K562 (cell line): ENCODE measurements at regions not wholly inside any gene's neighbourhood (a gene's known extent, or its start where the extent isn't known, plus 50 kb on each side); places are given as distances from the start of the nearest gene placed in this dataset.

Source experiments
- ATAC-seq: fragments of 200-7000 bp; cut with Tn5 transposase; 3 replicates; pipeline ENCODE4 v1.9.1; 2020; ENCODE audit warnings: moderate library complexity
- BruUV-seq: library from RNA; stranded (reverse); fragments of 400-500 nt; replicated peaks from 2 replicates; lab custom pipeline; 2021; lab: Mats Ljungman, UMichigan
- CTCF ChIA-PET: fragments of 300-600 bp; formaldehyde crosslinking; extraction: SDS; loops from one replicate; lab custom pipeline; 2021; ENCODE audit warnings: low intra/inter-chr PET ratio; lab: Yijun Ruan, JAX
- POLR2A ChIA-PET: fragments of 300-600, 350-650 bp; sonication (Branson Sonifier 250); formaldehyde crosslinking; extraction: SDS; loops from one replicate; lab custom pipeline; 2021; ENCODE audit warnings: antibody characterized with exemption, inconsistent platforms; lab: Yijun Ruan, JAX
- DNase-seq, 4 experiments: peaks; one replicate each; pipeline versions ENCODE4 v3.0.0 to v3.0.0-alpha.2; 2011 to 2018; ENCODE audit warnings: low spot score in 3 of 4, mixed read lengths in 3 of 4; ENCODE audit errors: extremely low read depth in 1 of 4
- FAIRE-seq: peaks from 2 replicates; lab custom pipeline; 2011; peaks lifted over from hg19 to GRCh38; lab: Jason Lieb, UNC
- H2AFZ ChIP-seq: 2 replicates; pipeline ENCODE4 v1.6.0; 2011; ENCODE audit warnings: low read depth, low read length, control low read depth, inconsistent platforms
- H3K27ac ChIP-seq: fragments of 200-600 bp; 3 replicates; pipeline ENCODE4 v1.8.0; 2011; ENCODE audit warnings: low read depth, mild to moderate bottlenecking, control low read depth, inconsistent platforms, low read length, moderate library complexity, mixed read lengths; ENCODE audit errors: extremely low read depth
- H3K27me3 ChIP-seq, 2 experiments: fragments of 300-600 bp in 1 of 2; 2 replicates in 1 of 2; 3 replicates in 1 of 2; pipeline versions ENCODE4 v1.6.0 to v1.8.0; 2011; ENCODE audit warnings: inconsistent platforms in 2 of 2, low read length in 2 of 2, mild to moderate bottlenecking in 1 of 2, mixed read lengths in 1 of 2, moderate library complexity in 1 of 2; ENCODE audit not compliant: control insufficient read depth in 2 of 2, insufficient read depth in 2 of 2
- H3K36me3 ChIP-seq: fragments of 300-600 bp; 3 replicates; pipeline ENCODE4 v1.8.0; 2011; ENCODE audit warnings: mild to moderate bottlenecking, low read length, inconsistent platforms; ENCODE audit not compliant: control insufficient read depth, insufficient read depth
- H3K4me1 ChIP-seq, 2 experiments: fragments of 200-600 bp in 1 of 2; replicated peaks in 1 of 2; 2 replicates in 1 of 2; 3 replicates in 1 of 2; pipeline versions ENCODE4 v1.5.1 to v1.8.0; 2011; ENCODE audit warnings: inconsistent platforms in 2 of 2, low read length in 2 of 2, mild to moderate bottlenecking in 1 of 2, mixed read lengths in 1 of 2, moderate library complexity in 1 of 2; ENCODE audit not compliant: control insufficient read depth in 2 of 2, insufficient read depth in 2 of 2
- H3K4me2 ChIP-seq: 2 replicates; pipeline ENCODE4 v1.6.1; 2011; ENCODE audit warnings: low read length, control low read depth, inconsistent platforms, mixed read lengths; ENCODE audit not compliant: insufficient read depth
- H3K4me3 ChIP-seq: fragments of 200-600 bp; sonication (generic), shearing (Covaris generic); 2 replicates; pipeline ENCODE4 v1.5.1; 2016; ENCODE audit warnings: control low read depth, inconsistent platforms
- H3K79me2 ChIP-seq: fragments of 200-600 bp; 3 replicates; pipeline ENCODE4 v1.8.0; 2011; ENCODE audit warnings: low read length, inconsistent platforms; ENCODE audit not compliant: control insufficient read depth, insufficient read depth
- H3K9ac ChIP-seq, 2 experiments: 2 replicates each; pipeline versions ENCODE4 v1.6.0 to v1.6.1; 2011; ENCODE audit warnings: low read depth in 2 of 2, low read length in 2 of 2, control low read depth in 1 of 2, inconsistent platforms in 1 of 2, mild to moderate bottlenecking in 1 of 2, mixed read lengths in 1 of 2; ENCODE audit not compliant: insufficient read depth in 1 of 2
- H3K9me1 ChIP-seq: one replicate; pipeline ENCODE4 v1.6.0; 2011; ENCODE audit warnings: inconsistent platforms, mild to moderate bottlenecking, low read length, moderate library complexity; ENCODE audit not compliant: control insufficient read depth, insufficient read depth
- H3K9me3 ChIP-seq: replicated peaks from 2 replicates; pipeline ENCODE4 v1.5.1; 2011; ENCODE audit warnings: low read depth, low read length, inconsistent platforms; ENCODE audit not compliant: control insufficient read depth, insufficient read depth
- H4K20me1 ChIP-seq: replicated peaks from 2 replicates; pipeline ENCODE4 v1.6.1; 2011; ENCODE audit warnings: low read length, inconsistent platforms, mixed read lengths; ENCODE audit not compliant: control insufficient read depth, insufficient read depth
- BCOR ChIP-seq: fragments of 450-650 bp; IDR thresholded peaks from 2 replicates; pipeline ENCODE4 v1.6.1; 2016
- BRF1 ChIP-seq: IDR thresholded peaks from 3 replicates; pipeline ENCODE4 v1.6.1; 2011; ENCODE audit warnings: borderline replicate concordance, mild to moderate bottlenecking; ENCODE audit not compliant: insufficient read length; ENCODE audit errors: extremely low read depth
- CBFA2T3 ChIP-seq: fragments of 450-650 bp; IDR thresholded peaks from 2 replicates; pipeline ENCODE4 v1.6.1; 2017
- ILK ChIP-seq: fragments of 450-650 bp; IDR thresholded peaks from 2 replicates; pipeline ENCODE4 v1.6.1; 2016; ENCODE audit warnings: missing genetic modification characterization, low read depth, mild to moderate bottlenecking, missing compliant biosample characterization, moderate library complexity, borderline replicate concordance
- KAT2B ChIP-seq: IDR thresholded peaks from one replicate; pipeline ENCODE4 v1.6.1; 2012; ENCODE audit warnings: low read depth, mild to moderate bottlenecking, control low read depth, inconsistent platforms, low read length, moderate library complexity
- KAT8 ChIP-seq: fragments of 450-650 bp; IDR thresholded peaks from 2 replicates; pipeline ENCODE4 v1.6.1; 2016; ENCODE audit warnings: low read depth, mild to moderate bottlenecking
- NKRF ChIP-seq: fragments of 450-650 bp; IDR thresholded peaks from 2 replicates; pipeline ENCODE4 v1.6.1; 2016; ENCODE audit warnings: borderline replicate concordance
- POLR2AphosphoS2 ChIP-seq: IDR thresholded peaks from 2 replicates; pipeline ENCODE4 v1.6.1; 2012; ENCODE audit warnings: low read length, improper control_type of control experiment
- PREB ChIP-seq: sonication (generic); formaldehyde crosslinking; IDR thresholded peaks from 2 replicates; pipeline ENCODE4 v1.8.1; 2023; ENCODE audit warnings: mild to moderate bottlenecking, missing genetic modification reagents
- RNF2 ChIP-seq: sonication (generic); IDR thresholded peaks from 2 replicates; pipeline ENCODE4 v1.6.1; 2016
- SMARCC2 ChIP-seq: fragments of 450-650 bp; IDR thresholded peaks from 2 replicates; pipeline ENCODE4 v1.6.1; 2017; ENCODE audit warnings: antibody characterized with exemption, moderate library complexity, mild to moderate bottlenecking, low read depth
- ZNF316 ChIP-seq: fragments of 450-650 bp; IDR thresholded peaks from 2 replicates; pipeline ENCODE4 v1.6.1; 2016
- WGBS: fragments of 100-300 bp; shearing (Covaris generic); methylation state at CpG from one replicate; pipeline ENCODE4 v1.1.6; 2016; ENCODE audit warnings: low coverage, mixed read lengths; ENCODE audit not compliant: insufficient coverage; ENCODE audit errors: missing lambda C conversion rate; 5-methylcytosine and 5-hydroxymethylcytosine counted together
- in situ Hi-C: fragments of 300-500 bp; cut with MboI; formaldehyde crosslinking; loops from 4 replicates; pipeline ENCODE4 v1.15.0; 2018; ENCODE audit warnings: inconsistent platforms, mixed read lengths
- intact Hi-C: fragments of 100-400 bp; cut with micrococcal nuclease; formaldehyde crosslinking; loops from 2 replicates; pipeline ENCODE4 v1.14.2; 2022

- H2AFZ ChIP-seq, result no peak overlapping the region
- H3K4me2 ChIP-seq, result no peak overlapping the region
- intact Hi-C loops (no loop called here), in situ Hi-C loops (no loop called here)
- TF ChIP-seq CBFA2T3 (no peak), ZNF316 (0 out of 2 replicates have a peak, but pooled peaks have one; percentile 8), POLR2AphosphoS2 (no peak), BRF1 (no peak)
- H3K4me1 ChIP-seq, result no peaks in the 10 kb centered on the region
- DNase-seq (no peak), ATAC-seq (no peak), FAIRE-seq (no peak)
- no peaks in the 10 kb centered on the region; a peak in 1 of 5 replicates for H3K27me3 ChIP-seq
- no peaks in the 10 kb centered on the region for H4K20me1 ChIP-seq
- H3K79me2 ChIP-seq, result no peaks in the 10 kb centered on the region
- H3K9me1 ChIP-seq, result no peaks in the 10 kb centered on the region
- H3K9ac ChIP-seq, result no peak overlapping the region
- POLR2A ChIA-PET, result no interaction called here
- no peaks in the 10 kb centered on the region for H3K36me3 ChIP-seq
- no peak overlapping the region for H3K4me3 ChIP-seq
- no TSS peak for BruUV-seq
- CTCF ChIA-PET, result no interaction called here
- no peak overlapping the region for H3K27ac ChIP-seq
- H3K9me3 ChIP-seq, result no peaks in the 10 kb centered on the region
Observed at GRCh38 chr4:41838590-41838989, 90.1 kb upstream of the PHOX2B start.

- BruUV-seq, result no TSS peak
- in situ Hi-C loops (no loop called here), intact Hi-C loops (no loop called here)
- H3K27me3 ChIP-seq, result no peaks in the 10 kb centered on the region
- H3K9ac ChIP-seq, result no peak overlapping the region
- DNase-seq, result no peak
- H3K9me1 ChIP-seq, result no peaks in the 10 kb centered on the region
- H3K4me1 ChIP-seq, result no peaks in the 10 kb centered on the region
- H3K27ac ChIP-seq, result no peak overlapping the region
- ATAC-seq, result no peak
- no peaks in the 10 kb centered on the region for H3K79me2 ChIP-seq
- no peaks in the 10 kb centered on the region for H4K20me1 ChIP-seq
- no peaks in the 10 kb centered on the region for H3K36me3 ChIP-seq
- no peak overlapping the region for H3K4me2 ChIP-seq
- H3K9me3 ChIP-seq, result no peaks in the 10 kb centered on the region
- peak; percentile 11 for FAIRE-seq
- 0% methylated on average over 3 of the region's 3 CpGs for WGBS
- CTCF ChIA-PET, result no interaction called here
- H3K4me3 ChIP-seq, result no peak overlapping the region
- POLR2A ChIA-PET, result no interaction called here
- no peak overlapping the region for H2AFZ ChIP-seq
- no peak for TF ChIP-seq SMARCC2
- TF ChIP-seq BCOR, result no peak
- no peak for TF ChIP-seq ILK (tag)
- TF ChIP-seq NKRF, result no peak
- TF ChIP-seq KAT2B, result no peak
- TF ChIP-seq PREB (CRISPR knock-in tag), result no peak
- TF ChIP-seq KAT8, result no peak
- no peak for TF ChIP-seq RNF2
Observed at GRCh38 chr4:41835321-41835995, 86.9 kb upstream of the PHOX2B start.
